ENCODE measurements at regions not wholly inside any gene's neighbourhood (a gene's known extent, or its start where the extent isn't known, plus 50 kb on each side); places are given as distances from the start of the nearest gene placed in this dataset.

DNA sequence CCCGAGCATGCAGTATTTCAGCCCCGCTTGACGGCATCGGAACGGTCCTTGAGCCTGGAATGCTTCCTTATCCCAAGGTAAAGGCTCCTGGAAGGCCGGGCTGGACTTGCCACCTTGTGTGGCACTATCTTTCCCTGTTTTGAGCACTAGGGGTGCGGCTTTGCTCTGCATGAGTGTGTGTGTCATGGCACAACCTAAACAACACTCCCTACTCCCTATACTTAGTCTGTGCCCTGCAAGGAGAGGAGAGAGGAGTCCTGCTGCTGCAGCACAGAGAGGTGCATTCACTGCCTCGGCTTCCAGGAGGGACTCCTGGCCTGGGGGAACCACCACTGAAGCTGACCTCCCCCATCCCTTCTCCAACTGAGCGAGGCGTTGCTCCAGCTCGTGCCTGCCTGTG lies 60.4 kb upstream of the BACE2 start:
- TF ChIP-seq, protein P1, sequence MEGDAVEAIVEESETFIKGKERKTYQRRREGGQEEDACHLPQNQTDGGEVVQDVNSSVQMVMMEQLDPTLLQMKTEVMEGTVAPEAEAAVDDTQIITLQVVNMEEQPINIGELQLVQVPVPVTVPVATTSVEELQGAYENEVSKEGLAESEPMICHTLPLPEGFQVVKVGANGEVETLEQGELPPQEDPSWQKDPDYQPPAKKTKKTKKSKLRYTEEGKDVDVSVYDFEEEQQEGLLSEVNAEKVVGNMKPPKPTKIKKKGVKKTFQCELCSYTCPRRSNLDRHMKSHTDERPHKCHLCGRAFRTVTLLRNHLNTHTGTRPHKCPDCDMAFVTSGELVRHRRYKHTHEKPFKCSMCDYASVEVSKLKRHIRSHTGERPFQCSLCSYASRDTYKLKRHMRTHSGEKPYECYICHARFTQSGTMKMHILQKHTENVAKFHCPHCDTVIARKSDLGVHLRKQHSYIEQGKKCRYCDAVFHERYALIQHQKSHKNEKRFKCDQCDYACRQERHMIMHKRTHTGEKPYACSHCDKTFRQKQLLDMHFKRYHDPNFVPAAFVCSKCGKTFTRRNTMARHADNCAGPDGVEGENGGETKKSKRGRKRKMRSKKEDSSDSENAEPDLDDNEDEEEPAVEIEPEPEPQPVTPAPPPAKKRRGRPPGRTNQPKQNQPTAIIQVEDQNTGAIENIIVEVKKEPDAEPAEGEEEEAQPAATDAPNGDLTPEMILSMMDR (IDR thresholded peaks at IDR 0.05): no peak
- no peak for TF ChIP-seq POLR2A (IDR thresholded peaks at IDR 0.05)

Data from Peyer's patch (tissue), 4 donors.